A673 (cell line): ENCODE measurements at regions not wholly inside any gene's neighbourhood (a gene's known extent, or its start where the extent isn't known, plus 50 kb on each side); places are given as distances from the start of the nearest gene placed in this dataset.

Experiments used
- CTCF ChIP-seq: fragments of 300-800, 200-600 bp; sonication (generic); conservative IDR thresholded peaks from 2 replicates; pipeline ENCODE4 v1.5.1; 2017; ENCODE audit warnings: low read depth, mild to moderate bottlenecking, antibody characterized with exemption, low read length, moderate library complexity, mixed read lengths
- EZH2 ChIP-seq: fragments of 200-600 bp; sonication (generic); IDR thresholded peaks from 2 replicates; pipeline ENCODE4 v1.6.1; 2017; ENCODE audit warnings: borderline replicate concordance, low read depth, mild to moderate bottlenecking, mixed read lengths, antibody characterized with exemption, low read length; ENCODE audit not compliant: poor library complexity, severe bottlenecking

GRCh38 chr4:14167876-14168510 lies 540.5 kb upstream of the BOD1L1 start:
- TF ChIP-seq CTCF: no peak
- TF ChIP-seq EZH2: no peak
